ENCODE measurements at regions not wholly inside any gene's neighbourhood (a gene's known extent, or its start where the extent isn't known, plus 50 kb on each side); places are given as distances from the start of the nearest gene placed in this dataset.

- Mint-ChIP-seq H3K9me3 (no peaks in the 10 kb centered on the region), H3K4me1 (ENCODE audit: low read depth) (peaks cover 3% of the 10 kb centered on the region), H3K27ac (no peak overlapping the region), H3K36me3 (ENCODE audit: low read depth) (no peaks in the 10 kb centered on the region), H3K27me3 (peaks cover 1% of the 10 kb centered on the region), H3K4me3 (no peak overlapping the region)
- no peak for DNase-seq
- ChIA-PET CTCF (interaction anchor here (1.8 to 3.4 kb wide), 2 partner anchors 26 to 36 kb away, joined by 8 to 16 read pairs; no protein-coding TSS in a partner anchor), POLR2A (no interaction called here)
- no peak for ATAC-seq
- TF ChIP-seq CTCF (IDR thresholded peaks at IDR 0.05), result no peak
- intact Hi-C loops (cut with micrococcal nuclease), result no loop called here
Measured at GRCh38 chr10:30555465-30555864, 74.1 kb downstream of the LYZL2 start.

GRCh38 chr10:30554440-30554825 is 75.1 kb downstream of the LYZL2 start:
- POLR2A ChIA-PET, result no interaction called here
- no peak for ATAC-seq
- Mint-ChIP-seq H3K27ac (no peak overlapping the region), H3K4me1 (ENCODE audit: low read depth) (peaks cover 3% of the 10 kb centered on the region), H3K36me3 (ENCODE audit: low read depth) (no peaks in the 10 kb centered on the region), H3K27me3 (peaks cover 1% of the 10 kb centered on the region), H3K4me3 (no peak overlapping the region), H3K9me3 (no peaks in the 10 kb centered on the region)
- no peak for TF ChIP-seq CTCF (IDR thresholded peaks at IDR 0.05)
- no peak for DNase-seq
- intact Hi-C loops (cut with micrococcal nuclease), result no loop called here
- CTCF ChIA-PET, result interaction anchor here (0.6 to 3.4 kb wide), 5 partner anchors 27 to 170 kb away, joined by 3 to 16 read pairs (median 5); no protein-coding TSS in a partner anchor

- H3K27ac Mint-ChIP-seq, result no peak overlapping the region
- POLR2A ChIA-PET, result no interaction called here
- no peaks in the 10 kb centered on the region for H3K9me3 Mint-ChIP-seq
- no peak for DNase-seq
- intact Hi-C loops (cut with micrococcal nuclease), result no loop called here
- H3K4me1 Mint-ChIP-seq (ENCODE audit: low read depth), result peaks cover 3% of the 10 kb centered on the region
- no peak for TF ChIP-seq CTCF (IDR thresholded peaks at IDR 0.05)
- H3K36me3 Mint-ChIP-seq (ENCODE audit: low read depth), result no peaks in the 10 kb centered on the region
- H3K4me3 Mint-ChIP-seq, result no peak overlapping the region
- H3K27me3 Mint-ChIP-seq, result peaks cover 1% of the 10 kb centered on the region
- no peak for ATAC-seq
- CTCF ChIA-PET, result interaction anchor here (1.6 to 3.4 kb wide), 4 partner anchors 27 to 169 kb away, joined by 5 to 16 read pairs (median 7); no protein-coding TSS in a partner anchor
Measured at GRCh38 chr10:30553626-30554439, 75.7 kb downstream of the LYZL2 start.

- intact Hi-C loops (cut with micrococcal nuclease), result no loop called here
- DNase-seq, result no peak
- ChIA-PET CTCF (interaction anchor here (2.0 to 3.4 kb wide), 2 partner anchors 28 to 38 kb away, joined by 9 to 16 read pairs; no protein-coding TSS in a partner anchor), POLR2A (no interaction called here)
- ATAC-seq, result no peak
- Mint-ChIP-seq H3K4me3 (no peak overlapping the region), H3K36me3 (ENCODE audit: low read depth) (no peaks in the 10 kb centered on the region), H3K4me1 (ENCODE audit: low read depth) (peaks cover 3% of the 10 kb centered on the region), H3K27ac (no peak overlapping the region), H3K27me3 (peaks cover 1% of the 10 kb centered on the region), H3K9me3 (no peaks in the 10 kb centered on the region)
- no peak for TF ChIP-seq CTCF (IDR thresholded peaks at IDR 0.05)
Measured at GRCh38 chr10:30553018-30553625, 76.4 kb downstream of the LYZL2 start.

All from activated CD8-positive, alpha-beta T cell treated with anti-CD3 and anti-CD28 coated beads for 36 hours (primary cell).